Stimulated activated CD4-positive, alpha-beta T cell treated with anti-CD3 and anti-CD28 coated beads, Interleukin-15, amount 100 ng/mL, for 1 hour (primary cell): ENCODE measurements at regions not wholly inside any gene's neighbourhood (a gene's known extent, or its start where the extent isn't known, plus 50 kb on each side); places are given as distances from the start of the nearest gene placed in this dataset.

Experiments used
- DNase-seq, 2 donors: peaks; one replicate each; pipeline ENCODE4 v3.0.0-alpha.2; 2020; ENCODE audit warnings: low read depth in 1 of 2, low spot score in 1 of 2

GRCh38 chr3:124519591-124520194 is 210.6 kb upstream of the UMPS start:
- no peak for DNase-seq

DNA sequence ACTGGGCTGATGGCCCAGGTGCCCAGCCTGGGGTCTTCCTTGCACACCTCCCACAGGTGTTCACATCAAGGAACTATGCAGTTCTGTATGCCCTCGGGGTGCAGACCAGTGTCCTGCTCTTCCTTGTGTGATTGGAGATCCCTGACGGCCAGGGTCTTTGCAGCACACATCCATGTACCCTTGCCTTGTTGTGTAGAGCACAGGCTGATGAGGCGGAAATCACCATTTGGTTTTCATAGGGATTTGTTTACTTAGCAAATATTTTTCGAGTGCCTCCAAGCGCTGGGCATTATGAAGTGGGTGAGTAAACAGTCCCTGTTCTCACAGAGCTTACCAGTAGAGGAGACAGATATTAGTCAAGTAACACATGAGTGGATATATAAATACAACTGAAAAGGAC is 209.3 kb upstream of the UMPS start:
- no peak for DNase-seq

DNA sequence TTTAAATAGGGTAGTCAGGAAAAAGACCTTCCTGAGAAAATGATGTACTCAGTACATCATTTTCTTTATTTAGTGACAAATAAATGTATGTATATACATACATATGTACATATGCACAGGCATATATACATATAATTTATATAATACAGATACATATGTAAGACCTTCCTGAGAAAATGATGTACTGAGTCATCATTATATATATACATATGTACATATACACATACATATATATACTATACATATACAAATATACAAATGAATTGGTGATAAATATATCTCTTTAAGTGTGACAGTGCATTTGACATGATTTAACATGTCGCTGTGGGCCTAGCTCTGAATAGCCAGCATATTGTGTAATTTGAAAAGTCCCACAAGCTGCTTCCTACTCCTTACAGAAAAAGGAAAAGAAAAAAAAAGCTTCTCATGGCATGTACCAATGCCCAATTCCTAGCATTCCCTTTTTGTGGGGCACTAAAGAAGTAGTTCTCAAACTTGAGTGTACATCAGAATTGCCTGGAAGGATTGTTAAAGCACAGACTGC is 208.1 kb upstream of the UMPS start:
- DNase-seq = no peak

DNA sequence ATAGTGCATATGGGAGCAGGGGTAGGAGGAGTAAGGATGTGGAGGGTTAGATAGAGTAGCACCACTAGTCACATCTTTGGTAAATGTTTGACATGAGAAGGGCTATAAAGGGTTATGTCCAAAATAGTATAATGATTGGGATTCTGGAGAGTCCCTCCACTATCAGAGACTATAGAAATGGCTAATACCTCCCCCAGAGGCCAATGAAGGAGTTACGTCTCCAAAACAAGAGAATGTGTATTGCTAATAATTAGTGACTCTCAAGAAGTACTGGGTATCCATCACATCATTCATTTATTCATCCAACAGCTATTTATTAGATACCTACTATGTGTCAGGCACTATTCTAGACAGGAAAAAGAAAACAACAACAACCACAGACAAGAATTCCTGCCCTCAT is 203.7 kb upstream of the UMPS start:
- no peak for DNase-seq

GRCh38 chr3:124529826-124530571 is 200.3 kb upstream of the UMPS start:
- no peak for DNase-seq

- DNase-seq = no peak
Measured at GRCh38 chr3:124530916-124531315, 199.3 kb upstream of the UMPS start.

DNA sequence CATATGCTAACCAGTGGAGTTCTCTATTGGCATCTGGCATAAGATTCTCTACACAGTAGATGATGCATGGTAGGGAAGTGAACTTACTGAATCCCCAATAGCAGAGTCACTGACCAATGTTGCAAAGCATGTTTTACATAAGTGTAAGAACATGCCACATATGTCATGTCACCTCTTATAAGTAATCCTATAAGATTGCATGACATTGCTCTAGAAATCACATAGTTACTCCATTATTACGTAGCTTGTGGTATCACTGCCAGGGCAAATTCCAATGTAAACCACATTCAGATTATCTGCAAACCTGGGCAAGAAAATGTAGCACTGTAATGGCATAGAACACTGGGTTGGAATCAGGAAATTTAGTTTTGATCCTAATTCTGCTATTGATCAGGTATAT is 198.2 kb upstream of the UMPS start:
- DNase-seq = no peak

GRCh38 chr3:124535306-124535705 is 194.9 kb upstream of the UMPS start:
- DNase-seq = no peak

DNA sequence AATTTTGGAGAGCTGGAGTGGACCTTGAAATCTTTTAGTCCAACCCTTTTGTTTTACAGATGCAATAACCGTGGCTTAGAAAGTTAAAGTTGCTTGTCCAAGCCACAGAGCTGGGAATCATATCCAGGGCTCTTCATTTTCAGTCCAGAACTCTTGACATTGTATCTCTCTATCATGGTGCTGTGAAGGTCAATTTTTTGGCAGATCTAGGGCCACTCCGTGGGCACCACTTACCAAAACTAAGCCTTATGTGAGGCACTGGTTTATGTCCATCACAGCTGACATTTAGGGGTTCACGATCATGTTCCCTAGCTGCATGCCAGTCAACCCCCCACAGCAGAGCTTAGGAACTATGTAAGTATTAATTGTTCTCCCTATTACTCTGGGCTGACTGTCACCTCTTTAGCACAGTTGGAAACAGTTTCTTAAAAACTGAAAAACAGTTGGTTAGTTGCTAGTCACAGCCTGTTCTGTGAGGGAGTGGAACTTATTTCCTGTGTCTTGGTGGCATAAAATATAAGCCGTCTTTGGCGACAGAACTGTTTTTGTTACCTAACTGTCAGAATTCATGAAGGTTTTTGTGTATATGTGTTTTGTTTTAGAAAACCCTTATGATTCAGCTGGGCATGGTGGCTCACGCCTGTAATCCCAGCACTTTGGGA is 189.6 kb upstream of the UMPS start:
- no peak for DNase-seq

GRCh38 chr3:124542214-124542869 is 187.9 kb upstream of the UMPS start:
- no peak for DNase-seq

DNA sequence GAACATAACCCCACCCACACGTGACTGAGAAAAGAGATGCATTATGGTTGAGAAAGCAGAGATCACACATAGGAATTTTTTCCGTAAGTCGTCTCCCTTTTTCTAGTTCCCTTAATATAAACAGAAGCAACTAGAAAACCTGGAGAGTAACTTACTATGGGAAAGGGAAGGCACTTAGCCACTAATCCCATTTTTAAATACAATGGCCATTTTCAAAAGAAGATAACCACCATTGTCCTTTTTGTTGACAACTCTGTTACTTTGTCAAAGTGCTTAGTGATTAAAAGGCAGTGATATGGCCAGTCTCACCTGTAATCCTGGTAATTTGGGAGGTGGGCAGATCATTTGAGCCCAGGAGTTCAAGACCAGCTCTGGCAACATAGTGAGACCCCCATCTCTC is 184.4 kb upstream of the UMPS start:
- no peak for DNase-seq

- DNase-seq = no peak
Measured at GRCh38 chr3:124552224-124552623, 178.0 kb upstream of the UMPS start.

GRCh38 chr3:124553178-124553577 is 177.1 kb upstream of the UMPS start:
- no peak for DNase-seq

GRCh38 chr3:124556636-124557035 is 173.6 kb upstream of the UMPS start:
- DNase-seq = no peak

- DNase-seq = no peak
Measured at GRCh38 chr3:124557433-124558232, 172.6 kb upstream of the UMPS start.

- DNase-seq = no peak
Measured at GRCh38 chr3:124558991-124559845, 171.0 kb upstream of the UMPS start.

DNA sequence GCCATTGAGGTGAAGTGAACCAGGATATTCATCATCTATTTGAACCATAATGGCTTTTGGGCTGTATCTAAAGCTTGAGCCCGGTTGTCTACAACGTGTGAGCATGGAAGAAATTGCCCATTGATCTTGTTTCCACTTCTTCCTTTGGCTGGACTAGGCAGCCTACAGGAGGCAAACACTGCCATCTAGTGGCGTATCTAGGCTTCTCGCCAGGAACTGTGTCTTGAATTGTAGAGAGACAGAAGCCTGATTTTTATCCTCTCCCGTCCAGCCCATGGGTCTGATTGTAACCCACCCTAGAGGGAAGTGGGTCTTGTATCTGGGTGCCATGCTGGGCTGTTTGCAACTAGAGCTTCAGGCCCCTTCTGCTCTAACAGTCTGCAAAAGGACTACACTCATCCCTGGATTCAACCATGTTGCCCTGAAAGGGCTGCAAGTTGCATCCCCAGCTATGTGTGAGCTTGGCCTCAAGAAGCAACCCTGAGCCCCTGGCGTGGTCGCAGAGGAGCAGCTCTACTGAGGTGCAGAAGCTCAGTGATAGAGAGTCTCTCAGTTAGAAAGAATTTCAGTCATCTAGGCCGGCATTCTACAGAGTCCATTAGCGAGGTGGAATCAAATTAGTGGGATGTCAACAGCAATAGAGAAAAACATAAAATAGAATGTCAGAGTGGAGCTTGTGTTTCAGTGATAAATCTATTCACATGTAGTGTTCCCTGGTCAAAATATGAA is 170.2 kb upstream of the UMPS start:
- peak in 1 of 2 donors; percentile 9 for DNase-seq

- DNase-seq = no peak
Measured at GRCh38 chr3:124560666-124561215, 169.5 kb upstream of the UMPS start.

- no peak for DNase-seq
Measured at GRCh38 chr3:124562769-124563168, 167.5 kb upstream of the UMPS start.
